ENCODE measurements at regions not wholly inside any gene's neighbourhood (a gene's known extent, or its start where the extent isn't known, plus 50 kb on each side); places are given as distances from the start of the nearest gene placed in this dataset.
A peak's percentile ranks its signal among the peaks of the same experiment; 100 is the strongest.

DNA sequence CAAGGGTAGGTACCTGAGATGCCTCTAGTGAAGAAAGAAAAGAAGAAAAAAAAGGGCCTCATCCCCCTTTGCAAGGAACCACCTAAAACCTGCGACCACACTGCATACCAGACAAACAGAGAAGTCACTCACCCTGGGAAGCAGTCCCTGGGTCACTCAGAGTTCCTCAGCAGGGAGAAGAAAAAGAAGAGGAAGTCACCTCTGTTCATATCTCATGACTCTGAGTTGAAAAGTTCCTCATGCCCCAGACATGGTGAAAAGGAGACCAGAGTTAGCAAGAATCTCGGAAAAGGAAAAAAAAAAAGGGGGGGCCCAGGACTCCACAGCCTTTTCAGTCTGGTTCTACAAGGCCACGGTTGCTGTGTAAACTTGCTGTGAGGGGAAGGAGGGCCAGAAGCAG is 478.4 kb upstream of the NRXN1 start:
- H3K27ac ChIP-seq: no peak overlapping the region
- H3K4me1 ChIP-seq: no peaks in the 10 kb centered on the region
- ATAC-seq (ENCODE audit: low FRiP score in 2 of 2) (peak in 1 of 2 donors; percentile 42), DNase-seq (no peak)
- no peaks in the 10 kb centered on the region for H3K9me3 ChIP-seq
- no peak overlapping the region for H3K4me3 ChIP-seq
- WGBS, 2 donors: 32 to 56% methylated on average over 3 of the region's 3 CpGs
- TF ChIP-seq EP300 (IDR thresholded peaks at IDR 0.05) (no peak), POLR2A (IDR thresholded peaks at IDR 0.05) (no peak)
- TF ChIP-seq, protein P1, sequence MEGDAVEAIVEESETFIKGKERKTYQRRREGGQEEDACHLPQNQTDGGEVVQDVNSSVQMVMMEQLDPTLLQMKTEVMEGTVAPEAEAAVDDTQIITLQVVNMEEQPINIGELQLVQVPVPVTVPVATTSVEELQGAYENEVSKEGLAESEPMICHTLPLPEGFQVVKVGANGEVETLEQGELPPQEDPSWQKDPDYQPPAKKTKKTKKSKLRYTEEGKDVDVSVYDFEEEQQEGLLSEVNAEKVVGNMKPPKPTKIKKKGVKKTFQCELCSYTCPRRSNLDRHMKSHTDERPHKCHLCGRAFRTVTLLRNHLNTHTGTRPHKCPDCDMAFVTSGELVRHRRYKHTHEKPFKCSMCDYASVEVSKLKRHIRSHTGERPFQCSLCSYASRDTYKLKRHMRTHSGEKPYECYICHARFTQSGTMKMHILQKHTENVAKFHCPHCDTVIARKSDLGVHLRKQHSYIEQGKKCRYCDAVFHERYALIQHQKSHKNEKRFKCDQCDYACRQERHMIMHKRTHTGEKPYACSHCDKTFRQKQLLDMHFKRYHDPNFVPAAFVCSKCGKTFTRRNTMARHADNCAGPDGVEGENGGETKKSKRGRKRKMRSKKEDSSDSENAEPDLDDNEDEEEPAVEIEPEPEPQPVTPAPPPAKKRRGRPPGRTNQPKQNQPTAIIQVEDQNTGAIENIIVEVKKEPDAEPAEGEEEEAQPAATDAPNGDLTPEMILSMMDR (IDR thresholded peaks at IDR 0.05): no peak
- H3K27me3 ChIP-seq: no peaks in the 10 kb centered on the region
- no peaks in the 10 kb centered on the region for H3K36me3 ChIP-seq

DNA sequence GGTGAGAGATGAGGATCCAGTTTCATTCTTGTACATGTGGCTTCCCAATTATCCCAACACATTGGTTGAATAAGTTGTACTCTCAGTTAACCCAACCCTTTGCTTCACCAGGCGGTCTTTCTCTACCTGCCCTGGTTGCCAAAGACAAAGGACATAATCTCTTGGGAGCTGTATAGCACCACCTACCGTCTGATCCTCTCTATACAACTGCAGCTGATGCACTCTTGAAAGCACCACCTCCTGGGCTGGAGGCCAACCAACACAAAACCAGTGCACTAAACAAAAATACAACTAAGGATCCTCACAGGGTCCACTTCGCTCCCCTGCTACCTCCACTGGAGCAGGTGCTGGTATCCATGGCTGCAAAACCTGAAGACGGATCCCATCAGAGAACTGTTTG is 473.6 kb upstream of the NRXN1 start:
- Histone ChIP-seq H3K27me3 (no peaks in the 10 kb centered on the region), H3K4me3 (no peak overlapping the region), H3K9me3 (no peaks in the 10 kb centered on the region), H3K36me3 (no peaks in the 10 kb centered on the region), H3K27ac (no peak overlapping the region), H3K4me1 (no peaks in the 10 kb centered on the region)
- TF ChIP-seq POLR2A (IDR thresholded peaks at IDR 0.05): no peak
- TF ChIP-seq EP300 (IDR thresholded peaks at IDR 0.05): no peak
- DNase-seq: no peak
- WGBS, 2 donors: 78 to 82% methylated on average over 4 of the region's 4 CpGs
- ATAC-seq (ENCODE audit: low FRiP score in 2 of 2): no peak

DNA sequence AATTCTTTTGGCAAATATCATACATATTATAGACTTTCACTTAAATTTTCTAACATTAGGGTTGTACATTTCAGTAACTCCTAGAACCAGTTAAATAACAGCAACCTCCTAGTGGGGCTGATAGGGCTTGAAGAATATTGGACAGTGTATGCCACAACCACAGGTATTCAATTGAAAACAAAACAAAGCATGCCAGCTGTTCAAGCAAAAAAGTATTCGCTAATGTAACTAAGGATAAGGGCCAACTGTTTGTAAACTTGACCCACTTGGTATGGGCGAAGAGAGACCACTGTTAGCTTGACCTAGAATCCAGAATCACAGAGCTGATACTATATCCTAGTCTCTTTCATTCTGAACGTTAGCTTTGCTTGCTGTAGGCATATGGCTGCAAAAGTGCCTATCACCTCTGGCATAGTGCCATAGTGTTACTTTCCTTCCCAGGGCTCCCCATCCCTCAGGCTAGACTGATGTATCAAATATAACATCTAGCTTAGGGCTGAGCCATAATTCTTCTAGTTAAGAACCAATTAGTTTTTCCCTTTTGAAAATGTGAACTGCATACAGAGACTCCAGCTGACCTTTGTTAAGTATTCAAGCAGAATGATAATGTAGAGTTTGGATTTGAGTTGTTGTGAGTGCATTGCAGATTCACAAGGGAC is 458.8 kb upstream of the NRXN1 start:
- Histone ChIP-seq H3K4me3 (no peak overlapping the region), H3K27me3 (no peaks in the 10 kb centered on the region), H3K36me3 (no peaks in the 10 kb centered on the region), H3K9me3 (no peaks in the 10 kb centered on the region), H3K27ac (no peak overlapping the region), H3K4me1 (no peaks in the 10 kb centered on the region)
- WGBS, 2 donors: 67 to 77% methylated on average over 3 of the region's 3 CpGs
- ATAC-seq (ENCODE audit: low FRiP score in 2 of 2): no peak
- no peak for DNase-seq
- TF ChIP-seq POLR2A (IDR thresholded peaks at IDR 0.05) (no peak), EP300 (IDR thresholded peaks at IDR 0.05) (no peak), POLR2AphosphoS5 (IDR thresholded peaks at IDR 0.05) (no peak)
- TF ChIP-seq, protein P1 (IDR thresholded peaks at IDR 0.05): no peak

DNA sequence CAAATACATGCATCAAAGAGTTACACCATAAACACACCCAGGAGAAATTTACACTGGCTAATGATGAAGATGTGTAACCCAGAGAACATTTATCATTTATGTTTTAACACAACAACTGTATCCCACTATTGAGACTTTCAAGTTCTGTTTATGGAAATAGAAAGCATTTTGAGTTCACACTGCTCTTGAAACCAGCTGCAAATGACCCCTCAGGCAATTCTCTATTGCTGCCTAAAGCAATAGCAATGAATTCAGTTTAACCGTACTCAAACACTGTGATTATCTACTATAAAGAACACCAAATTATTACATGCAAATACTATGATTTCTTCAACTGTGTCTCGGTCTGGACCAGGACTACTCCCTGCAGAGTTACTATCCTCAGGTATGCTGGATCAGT is 452.7 kb upstream of the NRXN1 start:
- WGBS, 2 donors: 77 to 92% methylated on average over 2 of the region's 2 CpGs
- TF ChIP-seq, protein P1 (IDR thresholded peaks at IDR 0.05): no peak
- no peak for TF ChIP-seq POLR2AphosphoS5 (IDR thresholded peaks at IDR 0.05)
- TF ChIP-seq EP300 (IDR thresholded peaks at IDR 0.05): no peak
- no peak for TF ChIP-seq POLR2A (IDR thresholded peaks at IDR 0.05)
- DNase-seq (no peak), ATAC-seq (ENCODE audit: low FRiP score in 2 of 2) (no peak)
- H3K9me3 ChIP-seq: no peaks in the 10 kb centered on the region
- no peaks in the 10 kb centered on the region for H3K36me3 ChIP-seq
- no peak overlapping the region for H3K4me3 ChIP-seq
- no peaks in the 10 kb centered on the region for H3K27me3 ChIP-seq
- H3K4me1 ChIP-seq: no peaks in the 10 kb centered on the region
- H3K27ac ChIP-seq: no peak overlapping the region

DNA sequence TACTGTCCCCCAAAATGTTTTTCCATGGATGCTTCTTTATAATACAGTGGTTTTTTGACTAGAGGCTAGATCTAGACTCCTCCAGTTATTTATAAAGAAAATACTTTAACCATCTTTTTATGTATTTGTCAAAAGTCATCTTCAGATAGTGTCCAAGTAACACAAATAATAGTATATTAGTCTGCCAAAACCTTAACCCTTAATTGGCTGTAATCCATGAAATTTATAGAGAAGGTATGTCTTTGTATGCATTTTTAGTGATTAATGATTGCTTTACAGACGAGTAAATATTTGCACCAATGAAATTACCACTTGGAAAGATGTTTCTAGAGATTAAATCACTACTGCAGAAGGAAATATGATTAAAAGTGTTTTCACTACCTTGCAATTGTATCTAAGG is 451.8 kb upstream of the NRXN1 start:
- TF ChIP-seq POLR2AphosphoS5 (IDR thresholded peaks at IDR 0.05): no peak
- TF ChIP-seq, protein P1 (IDR thresholded peaks at IDR 0.05): no peak
- TF ChIP-seq EP300 (IDR thresholded peaks at IDR 0.05): no peak
- no peak for TF ChIP-seq POLR2A (IDR thresholded peaks at IDR 0.05)
- Histone ChIP-seq H3K27ac (no peak overlapping the region), H3K9me3 (no peaks in the 10 kb centered on the region), H3K27me3 (no peaks in the 10 kb centered on the region), H3K36me3 (no peaks in the 10 kb centered on the region), H3K4me1 (no peaks in the 10 kb centered on the region), H3K4me3 (no peak overlapping the region)
- ATAC-seq (ENCODE audit: low FRiP score in 2 of 2) (no peak), DNase-seq (no peak)
- 49 to 57% methylated on average over 1 of the region's 1 CpG for WGBS, 2 donors
